Lower leg skin (tissue), 3 donors: ENCODE measurements at regions not wholly inside any gene's neighbourhood (a gene's known extent, or its start where the extent isn't known, plus 50 kb on each side); places are given as distances from the start of the nearest gene placed in this dataset.

Experiments
- CTCF ChIP-seq, 3 donors: fragments of 450-650 bp; IDR thresholded peaks; one replicate each; pipeline ENCODE4 v1.5.1; 2016; ENCODE audit warnings: antibody characterized with exemption in 3 of 3, mild to moderate bottlenecking in 3 of 3, moderate library complexity in 2 of 3
- POLR2A ChIP-seq, 2 donors: fragments of 450-650 bp; IDR thresholded peaks; one replicate each; pipeline ENCODE4 v1.6.1; 2016 to 2017; ENCODE audit warnings: antibody characterized with exemption in 2 of 2, mild to moderate bottlenecking in 1 of 2, moderate library complexity in 1 of 2

GRCh38 chr14:97781961-97782360 lies 984.8 kb downstream of the VRK1 start:
- no peak for TF ChIP-seq CTCF (IDR thresholded peaks at IDR 0.05)
- no peak for TF ChIP-seq POLR2A (IDR thresholded peaks at IDR 0.05)
